ENCODE measurements at regions not wholly inside any gene's neighbourhood (a gene's known extent, or its start where the extent isn't known, plus 50 kb on each side); places are given as distances from the start of the nearest gene placed in this dataset.
A peak's percentile ranks its signal among the peaks of the same experiment; 100 is the strongest.

GRCh38 chr18:54734059-54734458, 94.2 kb upstream of the RAB27B start (continued):
- TF ChIP-seq ZSCAN32 (CRISPR knock-in tag; IDR thresholded peaks at IDR 0.05), result peak; percentile 93

- Histone ChIP-seq H3K9me3 (replicated peaks; ENCODE audit: control insufficient read depth, insufficient read depth, low read depth, low read length) (no peaks in the 10 kb centered on the region), H3K36me3 (ENCODE audit: control insufficient read depth, insufficient read depth, low read length) (no peaks in the 10 kb centered on the region), H3K4me1 (replicated peaks in 1 of 2; ENCODE audit: control insufficient read depth in 2 of 2, insufficient read depth in 2 of 2, low read length in 2 of 2) (no peaks in the 10 kb centered on the region), H3K9ac (ENCODE audit: insufficient read depth in 1 of 2, low read depth in 2 of 2, low read length in 2 of 2) (no peak overlapping the region), H2AFZ (ENCODE audit: low read depth, low read length) (no peak overlapping the region), H4K20me1 (replicated peaks; ENCODE audit: control insufficient read depth, insufficient read depth, low read length) (no peaks in the 10 kb centered on the region), H3K9me1 (ENCODE audit: control insufficient read depth, insufficient read depth, low read length) (no peaks in the 10 kb centered on the region), H3K27ac (ENCODE audit: extremely low read depth, low read depth, low read length) (no peak overlapping the region), H3K4me3 (no peak overlapping the region), H3K27me3 (ENCODE audit: control insufficient read depth in 2 of 2, insufficient read depth in 2 of 2, low read length in 2 of 2) (no peaks in the 10 kb centered on the region), H3K79me2 (ENCODE audit: control insufficient read depth, insufficient read depth, low read length) (no peaks in the 10 kb centered on the region), H3K4me2 (ENCODE audit: insufficient read depth, low read length) (no peak overlapping the region)
- POLR2A ChIA-PET, result no interaction called here
- no TSS peak for BruUV-seq (replicated peaks)
- in situ Hi-C loops (cut with MboI) (no loop called here), intact Hi-C loops (cut with micrococcal nuclease) (no loop called here)
- no peak for ATAC-seq
- CTCF ChIA-PET (ENCODE audit: low intra/inter-chr PET ratio), result no interaction called here
- no peak for DNase-seq (ENCODE audit: extremely low read depth in 1 of 4, low spot score in 3 of 4)
- 0% methylated on average over 1 of the region's 1 CpG for WGBS (ENCODE audit: insufficient coverage, low coverage, missing lambda C conversion rate)
- no peak for FAIRE-seq
- TF ChIP-seq NFE2L1 (tag; IDR thresholded peaks at IDR 0.05; ENCODE audit: borderline replicate concordance, low read depth) (no peak), CBFA2T3 (IDR thresholded peaks at IDR 0.05) (no peak), BDP1 (IDR thresholded peaks at IDR 0.05; ENCODE audit: insufficient read depth, insufficient read length) (no peak), PHB2 (IDR thresholded peaks at IDR 0.05; ENCODE audit: low read depth) (no peak), NFIX (CRISPR knock-in tag; IDR thresholded peaks at IDR 0.05; ENCODE audit: low read depth) (no peak), ZFP1 (CRISPR knock-in tag; IDR thresholded peaks at IDR 0.05) (no peak), PTTG1 (tag; IDR thresholded peaks at IDR 0.05; ENCODE audit: low read depth) (no peak), HIVEP1 (CRISPR knock-in tag; IDR thresholded peaks at IDR 0.05) (no peak), ZFP30 (CRISPR knock-in tag; IDR thresholded peaks at IDR 0.05; ENCODE audit: borderline replicate concordance) (no peak), ZNF778 (CRISPR knock-in tag; IDR thresholded peaks at IDR 0.05) (no peak), CEBPB (tag; IDR thresholded peaks at IDR 0.05) (no peak), KDM5B (IDR thresholded peaks at IDR 0.05; ENCODE audit: insufficient replicate concordance, low read depth, low read length) (no peak), ZC3H11A (IDR thresholded peaks at IDR 0.05; ENCODE audit: low read depth, low read length) (no peak), HDAC8 (tag; IDR thresholded peaks at IDR 0.05) (no peak), ZNF512 (tag; IDR thresholded peaks at IDR 0.05) (no peak), FOXJ2 (tag; IDR thresholded peaks at IDR 0.05) (no peak), MAFF (IDR thresholded peaks at IDR 0.05; ENCODE audit: low read length) (no peak), SMARCC2 (IDR thresholded peaks at IDR 0.05; ENCODE audit: low read depth) (no peak)
Observed at GRCh38 chr18:54736981-54737380, 91.3 kb upstream of the RAB27B start.
